AG10803 (cell line): ENCODE measurements at regions not wholly inside any gene's neighbourhood (a gene's known extent, or its start where the extent isn't known, plus 50 kb on each side); places are given as distances from the start of the nearest gene placed in this dataset.
A peak's percentile ranks its signal among the peaks of the same experiment; 100 is the strongest.

Source experiments
- DNase-seq: peaks from one replicate; pipeline ENCODE4 v3.0.0; 2010; ENCODE audit warnings: low read depth
- H3K4me3 ChIP-seq: 2 replicates; pipeline ENCODE4 v1.5.1; 2011; ENCODE audit warnings: mild to moderate bottlenecking, low read length, control low read depth
- TF ChIP-seq, protein P1 (sequence below): conservative IDR thresholded peaks from 2 replicates; pipeline ENCODE4 v1.5.1; 2011; ENCODE audit warnings: mild to moderate bottlenecking, low read length, control low read depth, inconsistent platforms

GRCh38 chr17:73952480-73953205, 250.8 kb upstream of the RPL38 start:
- TF ChIP-seq, protein P1, sequence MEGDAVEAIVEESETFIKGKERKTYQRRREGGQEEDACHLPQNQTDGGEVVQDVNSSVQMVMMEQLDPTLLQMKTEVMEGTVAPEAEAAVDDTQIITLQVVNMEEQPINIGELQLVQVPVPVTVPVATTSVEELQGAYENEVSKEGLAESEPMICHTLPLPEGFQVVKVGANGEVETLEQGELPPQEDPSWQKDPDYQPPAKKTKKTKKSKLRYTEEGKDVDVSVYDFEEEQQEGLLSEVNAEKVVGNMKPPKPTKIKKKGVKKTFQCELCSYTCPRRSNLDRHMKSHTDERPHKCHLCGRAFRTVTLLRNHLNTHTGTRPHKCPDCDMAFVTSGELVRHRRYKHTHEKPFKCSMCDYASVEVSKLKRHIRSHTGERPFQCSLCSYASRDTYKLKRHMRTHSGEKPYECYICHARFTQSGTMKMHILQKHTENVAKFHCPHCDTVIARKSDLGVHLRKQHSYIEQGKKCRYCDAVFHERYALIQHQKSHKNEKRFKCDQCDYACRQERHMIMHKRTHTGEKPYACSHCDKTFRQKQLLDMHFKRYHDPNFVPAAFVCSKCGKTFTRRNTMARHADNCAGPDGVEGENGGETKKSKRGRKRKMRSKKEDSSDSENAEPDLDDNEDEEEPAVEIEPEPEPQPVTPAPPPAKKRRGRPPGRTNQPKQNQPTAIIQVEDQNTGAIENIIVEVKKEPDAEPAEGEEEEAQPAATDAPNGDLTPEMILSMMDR = peak; percentile 1; the same call in 1 of the 2 replicates
- H3K4me3 ChIP-seq = no peak overlapping the region
- no peak for DNase-seq

- H3K4me3 ChIP-seq = no peak overlapping the region
- DNase-seq = no peak
- TF ChIP-seq, protein P1 = no peak
Measured at GRCh38 chr17:73953206-73954033, 250.1 kb upstream of the RPL38 start.

- TF ChIP-seq, protein P1 = no peak
- no peak overlapping the region for H3K4me3 ChIP-seq
- no peak for DNase-seq
Measured at GRCh38 chr17:73954951-73955350, 248.5 kb upstream of the RPL38 start.

DNA sequence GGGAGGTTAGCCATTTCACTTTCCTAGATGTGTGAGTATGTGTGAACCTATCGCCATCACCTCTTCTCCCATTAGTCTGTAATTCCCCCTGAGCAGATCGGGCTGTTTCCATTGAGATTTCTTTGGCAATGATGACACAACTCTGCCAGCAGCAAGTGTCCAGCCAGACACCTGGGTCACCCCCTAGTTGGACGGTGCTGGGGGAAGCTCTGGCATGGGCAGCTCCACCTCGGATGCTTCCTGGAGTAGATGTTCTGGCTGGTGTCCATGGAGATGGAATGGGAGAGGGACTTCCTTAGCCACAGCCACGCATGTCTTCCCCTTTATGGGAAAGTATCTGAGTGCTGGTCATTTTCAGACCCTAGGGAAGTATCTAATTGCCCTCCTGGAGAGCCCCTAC, 247.9 kb upstream of the RPL38 start:
- H3K4me3 ChIP-seq = no peak overlapping the region
- TF ChIP-seq, protein P1 = no peak
- DNase-seq = no peak

DNA sequence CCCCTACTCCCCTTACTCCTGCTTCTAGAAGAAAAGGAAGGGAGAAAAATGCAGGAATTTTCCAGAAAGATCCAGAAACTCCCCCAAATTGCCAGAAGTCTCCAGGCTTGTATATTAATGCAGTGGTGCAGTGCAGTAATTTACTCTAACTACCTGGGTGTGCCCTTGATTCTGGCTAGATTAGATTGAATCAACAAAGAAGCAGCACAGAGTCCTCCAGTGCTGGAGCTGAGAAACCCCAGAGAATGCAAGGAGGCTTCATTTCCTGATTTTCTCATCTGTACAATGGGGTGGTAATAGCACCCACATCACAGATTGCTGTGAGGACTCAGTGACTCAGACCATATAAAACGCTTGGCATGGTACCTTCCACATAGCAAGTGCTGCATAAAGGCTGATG, 247.3 kb upstream of the RPL38 start:
- TF ChIP-seq, protein P1 = no peak
- DNase-seq = no peak
- no peak overlapping the region for H3K4me3 ChIP-seq

- TF ChIP-seq, protein P1 = peak; percentile 52
- DNase-seq = peak; percentile 14
- no peak overlapping the region for H3K4me3 ChIP-seq
Measured at GRCh38 chr17:73956595-73957465, 246.6 kb upstream of the RPL38 start.
